CD4-positive, alpha-beta T cell treated with Interleukin-15 for 1 hour (primary cell): ENCODE measurements at regions not wholly inside any gene's neighbourhood (a gene's known extent, or its start where the extent isn't known, plus 50 kb on each side); places are given as distances from the start of the nearest gene placed in this dataset.

ENCODE experiments used
- DNase-seq: peaks from one replicate; pipeline ENCODE4 v3.0.0-alpha.2; 2020

GRCh38 chr16:85162478-85163277 lies 50.4 kb upstream of the CIBAR2 start:
- no peak for DNase-seq

GRCh38 chr16:85163278-85164112 lies 51.2 kb upstream of the CIBAR2 start:
- DNase-seq, result no peak

GRCh38 chr16:85164431-85164830 lies 52.2 kb upstream of the CIBAR2 start:
- no peak for DNase-seq

- no peak for DNase-seq
These were observed 52.7 kb upstream of the CIBAR2 start for GRCh38 chr16:85164838-85165516.

GRCh38 chr16:85165781-85166180 lies 53.5 kb upstream of the CIBAR2 start:
- DNase-seq, result no peak

GRCh38 chr16:85166281-85166680 lies 54.0 kb upstream of the CIBAR2 start:
- no peak for DNase-seq

- no peak for DNase-seq
These were observed 54.7 kb upstream of the CIBAR2 start for GRCh38 chr16:85166699-85167588.

- no peak for DNase-seq
These were observed 55.6 kb upstream of the CIBAR2 start for GRCh38 chr16:85167589-85168537.

GRCh38 chr16:85168732-85169256 lies 56.5 kb upstream of the CIBAR2 start:
- no peak for DNase-seq

- DNase-seq, result no peak
These were observed 57.2 kb upstream of the CIBAR2 start for GRCh38 chr16:85169333-85170065.

GRCh38 chr16:85170066-85170491 lies 57.8 kb upstream of the CIBAR2 start:
- DNase-seq, result no peak

GRCh38 chr16:85170590-85171003 lies 58.3 kb upstream of the CIBAR2 start:
- no peak for DNase-seq

- DNase-seq, result no peak
These were observed 58.9 kb upstream of the CIBAR2 start for GRCh38 chr16:85171004-85171758.

- no peak for DNase-seq
These were observed 59.6 kb upstream of the CIBAR2 start for GRCh38 chr16:85171759-85172454.

GRCh38 chr16:85172455-85173145 lies 60.3 kb upstream of the CIBAR2 start:
- DNase-seq, result no peak

- DNase-seq, result no peak
These were observed 61.1 kb upstream of the CIBAR2 start for GRCh38 chr16:85173146-85173980.
